Gastroesophageal sphincter (tissue), 4 donors: ENCODE measurements at regions not wholly inside any gene's neighbourhood (a gene's known extent, or its start where the extent isn't known, plus 50 kb on each side); places are given as distances from the start of the nearest gene placed in this dataset.

Experiments
- ATAC-seq: fragments of 150-250 bp; one replicate; pipeline ENCODE4 v1.9.1; 2016; ENCODE audit warnings: mild to moderate bottlenecking, moderate library complexity
- H3K27ac ChIP-seq, 4 donors: fragments of 200-600 bp; sonication (generic) in 3 of 4; 1 replicate in 3 of 4; 2 replicates in 1 of 4; pipeline ENCODE4 v1.5.1; 2016 to 2019
- H3K27me3 ChIP-seq: fragments of 200-600 bp; sonication (generic); one replicate; pipeline ENCODE4 v1.5.1; 2019
- H3K36me3 ChIP-seq, 2 donors: fragments of 200-600 bp; sonication (generic); one replicate each; pipeline ENCODE4 v1.5.1; 2019; ENCODE audit warnings: control low read depth in 1 of 2
- H3K4me1 ChIP-seq, 3 donors: fragments of 200-600 bp; sonication (generic); 1 replicate in 2 of 3; 2 replicates in 1 of 3; pipeline ENCODE4 v1.5.1; 2016 to 2019; ENCODE audit warnings: control low read depth in 2 of 3
- H3K4me3 ChIP-seq, 2 donors: fragments of 200-600 bp; sonication (generic); one replicate each; pipeline ENCODE4 v1.5.1; 2019; ENCODE audit warnings: mild to moderate bottlenecking in 1 of 2, moderate library complexity in 1 of 2
- H3K9me3 ChIP-seq, 3 donors: fragments of 200-600 bp; sonication (generic); one replicate each; pipeline ENCODE4 v1.5.1; 2017 to 2019; ENCODE audit warnings: control low read depth in 2 of 3
- CTCF ChIP-seq, 4 experiments: fragments of 200-600 bp in 2 of 4; fragments of 450-650 bp in 2 of 4; sonication (generic) in 1 of 4; IDR thresholded peaks; one replicate each; pipeline ENCODE4 v1.5.1; 2017 to 2019; ENCODE audit warnings: antibody characterized with exemption in 4 of 4, mild to moderate bottlenecking in 2 of 4, moderate library complexity in 2 of 4
- EP300 ChIP-seq: sonication (generic); formaldehyde crosslinking; IDR thresholded peaks from one replicate; pipeline ENCODE4 v1.6.1; 2017; ENCODE audit warnings: antibody characterized with exemption, mild to moderate bottlenecking
- POLR2A ChIP-seq, 2 donors: fragments of 450-650 bp; IDR thresholded peaks; one replicate each; pipeline ENCODE4 v1.6.1; 2017; ENCODE audit warnings: antibody characterized with exemption in 2 of 2, mild to moderate bottlenecking in 2 of 2, moderate library complexity in 1 of 2
- POLR2AphosphoS5 ChIP-seq: sonication (generic); formaldehyde crosslinking; IDR thresholded peaks from one replicate; pipeline ENCODE4 v1.6.1; 2017; ENCODE audit warnings: antibody characterized with exemption
- WGBS, 2 donors: methylation state at CpG; one replicate each; pipeline ENCODE4 v1.1.5; 2018; ENCODE audit warnings: low coverage in 1 of 2; 5-methylcytosine and 5-hydroxymethylcytosine counted together

GRCh38 chr10:10235003-10235402 is 782.7 kb upstream of the CELF2 start:
- H3K36me3 ChIP-seq, result no peaks in the 10 kb centered on the region
- H3K4me3 ChIP-seq, result no peak overlapping the region
- H3K27me3 ChIP-seq, result no peaks in the 10 kb centered on the region
- H3K4me1 ChIP-seq, result no peaks in the 10 kb centered on the region
- H3K27ac ChIP-seq, result no peak overlapping the region
- ATAC-seq, result no peak
- no peak for TF ChIP-seq POLR2AphosphoS5
- TF ChIP-seq POLR2A (IDR thresholded peaks at IDR 0.05), result no peak
- no peak for TF ChIP-seq EP300
- TF ChIP-seq CTCF (IDR thresholded peaks at IDR 0.05), result no peak
- 75 to 82% methylated on average over 3 of the region's 3 CpGs for WGBS, 2 donors
- H3K9me3 ChIP-seq, result no peaks in the 10 kb centered on the region

- peaks cover 0 to 9% (median 0%) of the 10 kb centered on the region in 3 donors for H3K9me3 ChIP-seq
- WGBS, 2 donors, result 83 to 93% methylated on average over 6 of the region's 6 CpGs
- ATAC-seq, result no peak
- no peaks in the 10 kb centered on the region for H3K36me3 ChIP-seq
- H3K4me1 ChIP-seq, result no peaks in the 10 kb centered on the region
- H3K27ac ChIP-seq, result no peak overlapping the region
- no peak overlapping the region for H3K4me3 ChIP-seq
- H3K27me3 ChIP-seq, result no peaks in the 10 kb centered on the region
- TF ChIP-seq POLR2A (IDR thresholded peaks at IDR 0.05) (no peak), POLR2AphosphoS5 (no peak), CTCF (IDR thresholded peaks at IDR 0.05) (no peak), EP300 (no peak)
These were observed 770.1 kb upstream of the CELF2 start for GRCh38 chr10:10247585-10247984.

GRCh38 chr10:10256860-10257259 is 760.8 kb upstream of the CELF2 start:
- Histone ChIP-seq H3K27ac (no peak overlapping the region), H3K4me3 (no peak overlapping the region), H3K9me3 (peaks cover 0 to 8% (median 0%) of the 10 kb centered on the region in 3 donors), H3K36me3 (no peaks in the 10 kb centered on the region), H3K27me3 (no peaks in the 10 kb centered on the region), H3K4me1 (no peaks in the 10 kb centered on the region)
- WGBS, 2 donors, result 78 to 82% methylated on average over 3 of the region's 3 CpGs
- no peak for ATAC-seq
- TF ChIP-seq EP300, result no peak
- TF ChIP-seq POLR2AphosphoS5, result no peak

- Histone ChIP-seq H3K36me3 (no peaks in the 10 kb centered on the region), H3K4me1 (no peaks in the 10 kb centered on the region), H3K27ac (no peak overlapping the region), H3K9me3 (peaks cover 0 to 8% (median 0%) of the 10 kb centered on the region in 3 donors), H3K27me3 (no peaks in the 10 kb centered on the region), H3K4me3 (no peak overlapping the region)
- TF ChIP-seq POLR2A (IDR thresholded peaks at IDR 0.05) (no peak), CTCF (IDR thresholded peaks at IDR 0.05) (no peak), EP300 (no peak), POLR2AphosphoS5 (no peak)
- WGBS, 2 donors, result 81 to 83% methylated on average over 1 to 4 of the region's 4 CpGs
- ATAC-seq, result no peak
These were observed 758.7 kb upstream of the CELF2 start for GRCh38 chr10:10259013-10259412.

- no peak overlapping the region for H3K27ac ChIP-seq
- no peak for TF ChIP-seq POLR2A (IDR thresholded peaks at IDR 0.05)
- TF ChIP-seq POLR2AphosphoS5, result no peak
- TF ChIP-seq EP300, result no peak
- TF ChIP-seq CTCF (IDR thresholded peaks at IDR 0.05), result no peak
- peak; percentile 53 for ATAC-seq
- no peak overlapping the region for H3K4me3 ChIP-seq
- no peaks in the 10 kb centered on the region for H3K27me3 ChIP-seq
- WGBS, 2 donors, result 30 to 53% methylated on average over 8 of the region's 8 CpGs
- H3K36me3 ChIP-seq, result no peaks in the 10 kb centered on the region
- no peaks in the 10 kb centered on the region for H3K9me3 ChIP-seq
- peaks cover 0 to 5% (median 0%) of the 10 kb centered on the region in 3 donors for H3K4me1 ChIP-seq
These were observed 747.3 kb upstream of the CELF2 start for GRCh38 chr10:10270126-10271050.
